Upper lobe of left lung (tissue), 4 donors: ENCODE measurements at regions not wholly inside any gene's neighbourhood (a gene's known extent, or its start where the extent isn't known, plus 50 kb on each side); places are given as distances from the start of the nearest gene placed in this dataset.

Experiments
- CTCF ChIP-seq, 6 experiments: fragments of 450-650 bp in 4 of 6; fragments of 200-600 bp in 2 of 6; sonication (generic) in 2 of 6; IDR thresholded peaks; one replicate each; pipeline ENCODE4 v1.5.1; 2016 to 2019; ENCODE audit warnings: antibody characterized with exemption in 6 of 6
- EP300 ChIP-seq, 4 donors: sonication (generic); formaldehyde crosslinking; IDR thresholded peaks; one replicate each; pipeline ENCODE4 v1.5.1; 2017; ENCODE audit warnings: antibody characterized with exemption in 4 of 4, control low read depth in 2 of 4

DNA sequence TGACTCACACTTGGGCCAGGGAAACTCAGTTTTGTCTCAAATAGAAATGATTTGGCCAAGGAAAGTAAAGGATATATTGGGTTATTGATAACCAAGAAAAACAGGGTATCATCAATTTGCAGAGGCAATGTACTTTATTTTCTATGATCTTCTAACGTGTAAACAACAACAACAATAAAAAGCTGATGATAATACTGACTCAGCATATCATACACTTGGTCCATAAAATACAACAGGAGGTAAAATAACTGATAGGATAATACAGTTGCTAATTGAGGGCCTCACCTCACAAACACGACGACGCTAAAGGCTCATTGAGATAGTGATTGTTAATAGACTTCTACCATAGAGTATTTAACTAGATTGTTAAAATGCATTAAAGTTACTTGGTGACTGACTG is 774.0 kb upstream of the NOVA1 start:
- TF ChIP-seq CTCF (IDR thresholded peaks at IDR 0.05) (no peak), EP300 (IDR thresholded peaks at IDR 0.05) (no peak)
